CD1c-positive myeloid dendritic cell (primary cell): ENCODE measurements at regions not wholly inside any gene's neighbourhood (a gene's known extent, or its start where the extent isn't known, plus 50 kb on each side); places are given as distances from the start of the nearest gene placed in this dataset.
"Not testable (repeated sequence)": the region's sequence is repeated elsewhere in the genome, so short reads cannot be mapped to it uniquely, and the experiment has no call there.

Experiments used
- DNase-seq: peaks from one replicate; pipeline ENCODE4 v3.0.0-alpha.2; 2016; ENCODE audit errors: extremely low spot score

DNA sequence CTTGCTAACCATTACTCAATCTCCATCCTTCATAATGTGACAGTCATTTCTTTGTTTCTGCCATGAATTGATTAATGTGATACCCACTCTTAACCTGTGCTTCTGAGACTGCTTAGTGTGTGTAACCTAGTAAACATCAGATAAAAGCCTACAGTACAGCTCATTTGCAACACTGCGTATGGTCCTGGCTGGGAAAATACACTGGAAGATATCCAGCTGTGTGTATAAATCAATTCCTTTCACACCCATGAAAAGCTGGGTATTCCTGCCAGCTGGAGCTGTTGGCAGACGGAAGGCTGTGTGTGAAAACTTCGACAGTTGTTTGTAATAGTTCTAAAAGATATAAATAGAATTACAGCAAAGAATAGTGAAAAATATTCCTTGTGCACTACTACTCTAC is 509.2 kb downstream of the FRK start:
- no peak for DNase-seq

DNA sequence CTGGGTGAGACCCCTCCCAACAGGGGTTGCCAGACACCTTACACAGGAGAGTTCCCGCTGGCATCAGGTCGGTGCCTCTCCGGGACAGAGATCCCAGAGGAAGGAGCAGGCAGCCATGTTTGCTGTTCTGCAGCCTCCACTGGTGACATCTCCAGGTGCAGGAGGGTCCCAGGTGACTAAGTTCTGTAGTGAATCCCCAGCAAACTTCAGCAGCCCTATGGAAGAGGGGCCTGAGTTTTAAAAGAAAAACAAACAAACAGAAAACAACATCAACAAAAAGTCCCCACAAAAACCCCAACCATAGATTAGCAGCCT is 515.1 kb downstream of the FRK start:
- DNase-seq: no peak

DNA sequence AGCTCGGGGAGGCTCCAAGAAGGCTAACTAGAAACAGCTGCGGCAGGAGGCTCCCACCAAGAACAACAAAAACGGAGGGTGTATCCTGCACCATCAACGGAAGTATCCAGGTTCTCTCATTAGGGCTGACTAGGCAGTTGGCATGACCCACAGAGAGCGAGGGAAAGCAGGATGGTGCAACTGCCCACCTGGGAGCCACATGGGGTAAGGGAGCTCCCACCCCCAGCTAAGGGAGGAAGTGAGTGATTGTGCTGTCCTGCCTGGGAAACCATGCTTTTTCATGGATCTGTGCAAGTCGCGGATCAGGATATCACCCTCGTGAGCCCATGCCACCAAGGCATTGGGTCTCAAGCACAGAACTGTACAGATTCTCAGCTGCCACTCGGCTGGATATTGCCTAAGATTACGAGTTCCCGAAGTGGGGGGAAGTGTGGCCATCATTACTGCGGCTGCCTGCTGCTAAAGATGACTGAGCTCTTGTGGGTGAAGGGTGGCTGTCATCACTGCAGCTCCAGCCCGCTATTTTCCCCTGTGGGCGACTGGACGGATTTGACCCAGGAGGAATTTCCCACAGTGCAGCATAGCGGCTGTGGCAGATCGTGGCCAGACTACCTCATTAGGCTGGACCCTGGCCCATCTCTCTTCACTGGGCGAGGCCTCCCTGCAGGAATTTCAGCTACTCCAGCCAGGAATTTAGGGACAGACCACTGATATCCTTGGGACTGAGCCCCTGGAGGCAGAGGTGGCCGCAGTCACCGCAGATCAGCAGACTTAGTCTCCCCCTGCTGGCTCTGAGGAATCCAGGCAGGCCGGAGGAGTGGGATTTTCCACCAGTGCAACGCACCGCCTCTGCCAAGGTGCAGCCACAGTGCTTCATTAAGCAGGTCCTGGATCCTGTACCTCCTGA is 515.7 kb downstream of the FRK start:
- no peak for DNase-seq

DNA sequence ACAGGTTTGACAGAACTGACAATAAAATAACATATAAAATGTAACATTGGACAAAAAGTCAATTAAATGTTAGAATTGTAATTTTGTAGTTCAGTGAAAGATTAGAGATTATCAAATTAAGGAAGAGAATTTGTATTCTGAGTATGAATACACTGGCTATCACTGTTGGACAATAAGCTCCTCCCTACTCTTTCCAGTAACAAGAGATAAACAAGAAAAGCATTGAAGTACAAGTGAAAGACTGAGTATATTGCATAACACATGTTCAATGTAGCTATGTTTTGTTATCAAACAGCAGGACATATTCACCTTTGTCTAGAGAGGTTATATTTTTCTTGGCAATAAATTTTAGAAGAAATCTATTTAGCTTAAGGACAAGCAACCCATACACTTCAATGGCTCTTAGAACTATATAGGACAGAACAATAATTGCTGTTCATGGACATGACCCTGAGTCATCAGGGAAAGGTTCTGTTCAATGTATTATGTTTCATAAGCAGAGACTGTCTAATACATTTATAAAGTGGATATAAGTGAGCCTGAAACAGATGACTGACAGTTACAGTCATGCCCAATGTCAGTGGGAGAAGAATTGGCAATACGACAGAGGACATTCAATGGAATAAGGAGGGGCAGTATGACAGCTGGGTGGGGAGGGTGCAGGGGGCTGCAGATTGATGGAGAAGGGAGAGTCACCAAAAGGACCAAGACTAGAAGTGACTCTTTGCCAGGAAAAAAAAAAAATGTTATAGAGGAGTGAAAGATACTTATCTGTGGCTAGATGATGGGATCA is 520.4 kb downstream of the FRK start:
- DNase-seq: no peak

DNA sequence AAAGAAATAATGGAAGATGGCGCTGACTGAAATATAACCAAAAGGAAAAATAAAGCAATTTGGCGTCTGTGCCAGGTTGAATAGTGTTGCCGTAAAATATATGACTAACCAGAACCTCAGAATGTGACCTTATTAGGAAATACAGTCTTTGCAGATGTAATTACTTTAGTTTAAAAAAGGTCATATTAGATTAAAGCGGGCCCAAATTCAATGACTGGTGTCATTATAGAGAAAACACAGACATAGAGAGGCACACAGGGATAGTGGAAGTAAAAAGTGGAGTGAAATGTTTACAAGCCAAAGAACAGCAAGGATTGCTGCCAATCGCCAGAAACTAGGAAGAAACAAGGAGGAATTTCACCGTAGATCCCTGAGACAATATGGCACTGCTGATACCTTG is 521.2 kb downstream of the FRK start:
- no peak for DNase-seq

DNA sequence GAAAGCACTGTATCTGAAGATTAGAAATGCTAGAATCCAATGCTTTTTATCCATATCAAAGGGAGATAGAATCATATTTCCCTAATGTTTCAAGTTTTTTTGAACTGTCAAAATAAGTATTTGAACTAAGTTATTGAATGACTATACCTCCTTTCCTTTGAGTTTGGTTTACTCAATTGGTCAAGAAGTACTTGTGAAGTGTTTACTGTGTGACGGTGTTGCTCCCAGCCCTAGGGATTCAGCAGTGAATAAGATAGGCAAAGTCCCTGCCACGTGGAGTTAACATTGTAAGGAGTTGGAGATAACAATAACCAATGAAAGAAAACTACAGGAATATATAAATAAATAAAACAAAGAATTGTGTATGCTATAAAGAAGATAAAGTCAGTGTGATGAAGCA is 535.9 kb downstream of the FRK start:
- DNase-seq: no peak

DNA sequence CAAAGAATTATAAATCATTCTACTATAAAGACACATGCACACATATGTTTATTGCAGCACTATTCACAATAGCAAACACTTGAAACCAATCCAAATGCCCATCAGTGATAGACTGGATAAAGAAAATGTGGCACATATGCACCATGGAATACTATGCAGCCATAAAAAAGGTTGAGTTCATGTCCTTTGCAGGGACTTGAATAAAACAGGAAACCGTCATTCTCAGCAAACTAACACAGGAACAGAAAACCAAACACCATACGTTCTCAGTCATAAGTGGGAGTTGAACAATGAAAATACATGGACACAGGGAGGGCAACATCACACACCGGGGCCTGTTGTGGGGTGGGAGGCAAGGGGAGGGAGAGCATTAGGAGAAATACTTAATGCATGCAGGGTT is 538.9 kb downstream of the FRK start:
- not testable (repeated sequence) for DNase-seq

DNA sequence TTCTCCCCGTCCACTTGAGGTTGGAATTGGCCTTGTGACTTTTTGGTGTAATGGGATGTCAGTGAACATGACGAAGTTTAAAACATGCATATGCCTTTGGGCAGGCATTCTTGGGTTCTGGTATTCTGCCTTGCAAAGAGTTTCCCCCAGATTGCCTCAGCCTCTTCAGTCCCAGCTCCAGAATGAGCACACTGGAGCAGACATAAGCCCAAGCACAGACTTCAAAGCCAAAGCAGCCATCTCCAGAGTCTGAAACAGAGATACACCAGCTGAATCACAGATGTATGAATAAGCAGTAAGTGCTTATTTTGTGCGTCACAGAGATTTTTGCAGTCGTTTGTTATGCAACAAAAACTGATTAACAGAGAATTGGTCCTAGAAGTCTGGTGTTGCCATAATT is 546.0 kb downstream of the FRK start:
- no peak for DNase-seq

DNA sequence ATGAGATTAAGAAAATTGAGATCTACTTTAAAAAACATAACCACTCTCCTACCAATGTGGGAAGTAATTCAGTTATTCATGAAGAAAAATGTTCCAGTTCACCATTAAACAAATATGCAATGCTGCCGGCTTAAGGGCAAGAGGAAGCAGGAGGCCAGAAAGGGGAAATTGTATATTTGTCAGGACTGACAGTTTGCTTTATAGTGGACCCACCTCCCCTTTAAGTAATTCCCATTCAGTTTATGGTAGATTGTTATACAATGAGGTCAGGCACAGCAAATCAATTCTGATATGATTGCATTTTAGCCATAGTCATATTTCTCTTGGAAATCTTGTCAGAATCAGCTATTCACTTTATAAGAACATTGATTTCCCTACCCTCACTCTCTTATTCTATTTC is 547.8 kb downstream of the FRK start:
- no peak for DNase-seq

DNA sequence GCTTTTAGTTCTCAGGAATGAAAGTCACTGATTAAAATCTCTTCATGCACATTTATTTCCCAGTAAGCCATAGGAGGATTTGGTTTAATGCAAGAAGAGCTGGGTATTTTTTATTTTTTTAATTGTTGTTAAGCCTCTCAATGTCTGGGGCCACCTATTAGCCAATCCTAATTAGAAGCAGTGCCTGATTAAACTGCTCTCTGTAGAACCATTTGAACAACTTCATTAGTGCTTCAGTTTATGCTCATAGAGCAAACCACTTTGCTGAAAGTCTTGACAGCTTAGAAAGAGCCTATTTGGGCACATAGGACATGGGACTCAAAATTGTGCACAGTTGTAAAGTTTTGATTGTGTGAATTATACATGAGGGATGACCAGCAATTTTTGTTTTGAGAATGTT is 548.9 kb downstream of the FRK start:
- DNase-seq: no peak

DNA sequence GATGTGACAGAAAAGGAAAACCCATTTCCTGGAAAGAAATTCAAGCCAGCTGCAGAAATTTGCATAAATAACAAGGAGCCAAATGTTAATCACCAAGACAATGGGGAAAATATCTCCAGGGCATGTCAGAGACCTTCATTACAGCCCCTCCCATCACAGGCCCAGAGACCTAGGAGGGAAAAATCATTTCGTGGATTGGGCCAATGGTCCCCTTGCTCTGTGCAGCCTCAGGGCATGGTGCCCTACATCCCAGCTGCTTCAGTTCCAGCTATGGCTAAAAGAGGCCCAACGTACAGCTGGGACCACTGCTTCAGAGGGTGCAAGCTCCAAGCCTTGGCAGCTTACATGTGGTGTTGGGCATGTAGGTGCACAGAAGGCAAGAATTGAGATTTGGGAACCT is 558.3 kb downstream of the FRK start:
- DNase-seq: not testable (repeated sequence)

DNA sequence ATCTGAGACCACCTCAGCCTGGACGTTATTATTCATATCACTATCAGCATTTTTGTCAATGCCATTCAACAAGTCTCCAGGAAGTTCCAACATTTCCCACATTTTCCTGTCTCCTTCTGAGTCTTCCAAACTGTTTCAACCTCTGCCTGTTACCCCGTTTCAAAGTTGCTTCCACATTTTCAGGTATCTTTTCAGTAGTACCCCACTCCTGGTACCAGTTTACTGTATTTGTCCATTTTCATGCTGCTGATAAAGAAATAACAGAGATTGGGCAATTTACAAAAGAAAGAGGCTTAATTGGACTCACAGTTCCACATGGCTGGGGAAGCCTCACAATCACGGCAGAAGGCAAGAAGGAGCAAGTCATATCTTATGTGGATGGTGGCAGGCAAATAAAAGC is 565.5 kb downstream of the FRK start:
- DNase-seq: no peak

DNA sequence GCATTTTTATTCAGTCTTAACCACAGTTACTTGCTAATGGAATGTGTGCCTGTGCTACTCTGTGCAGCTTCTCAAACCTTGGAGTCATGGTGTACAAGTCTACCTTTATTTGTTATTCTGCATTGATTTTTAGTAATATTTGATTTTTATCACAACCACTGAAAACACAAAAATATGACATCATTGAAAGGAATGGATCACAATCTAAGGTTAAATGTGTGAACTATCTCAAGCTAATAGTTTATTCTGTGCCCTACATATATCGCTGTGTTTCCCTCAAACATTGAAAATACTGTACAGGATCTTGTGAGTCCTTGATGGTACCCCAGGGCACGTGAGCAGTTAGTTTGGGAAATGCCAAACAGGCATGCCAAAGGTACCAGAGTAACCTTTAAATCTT is 573.4 kb downstream of the FRK start:
- no peak for DNase-seq

DNA sequence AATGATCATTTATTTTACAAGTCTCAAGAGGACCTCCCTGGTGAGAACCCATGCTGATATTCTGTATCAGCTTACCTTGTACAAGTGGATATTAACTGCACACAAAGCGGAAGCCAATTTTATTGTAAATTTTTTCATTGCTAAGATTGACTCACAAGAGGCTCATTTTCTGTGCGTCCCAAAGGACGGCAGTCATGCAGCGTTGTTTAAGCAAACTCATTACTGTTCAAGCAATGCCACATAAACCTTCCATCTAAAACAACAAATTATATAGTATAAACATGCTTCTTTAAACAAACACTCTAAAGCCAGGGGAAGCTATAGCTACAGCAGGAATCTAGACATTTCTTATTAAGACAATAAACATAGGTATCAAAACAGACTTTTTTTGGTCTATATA is 575.3 kb downstream of the FRK start:
- DNase-seq: no peak

DNA sequence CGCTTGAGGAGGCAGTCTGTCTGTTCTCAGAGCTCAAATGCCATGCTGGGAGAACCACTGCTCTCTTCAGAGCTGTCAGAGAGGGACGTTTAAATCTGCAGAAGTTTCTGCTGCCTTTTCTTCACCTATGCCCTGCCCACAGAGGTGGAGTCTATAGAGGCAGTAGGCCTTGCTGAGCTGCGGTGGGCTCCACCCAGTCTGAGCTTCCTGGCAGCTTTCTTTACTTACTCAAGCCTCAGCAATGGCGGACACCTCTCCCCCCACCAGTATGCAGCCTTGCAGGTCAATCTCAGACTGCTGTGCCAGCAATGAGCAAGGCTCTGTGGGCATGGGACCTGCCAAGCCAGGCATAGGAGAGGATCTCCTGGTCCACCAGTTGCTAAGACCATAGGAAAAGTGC is 580.1 kb downstream of the FRK start:
- DNase-seq: not testable (repeated sequence)

DNA sequence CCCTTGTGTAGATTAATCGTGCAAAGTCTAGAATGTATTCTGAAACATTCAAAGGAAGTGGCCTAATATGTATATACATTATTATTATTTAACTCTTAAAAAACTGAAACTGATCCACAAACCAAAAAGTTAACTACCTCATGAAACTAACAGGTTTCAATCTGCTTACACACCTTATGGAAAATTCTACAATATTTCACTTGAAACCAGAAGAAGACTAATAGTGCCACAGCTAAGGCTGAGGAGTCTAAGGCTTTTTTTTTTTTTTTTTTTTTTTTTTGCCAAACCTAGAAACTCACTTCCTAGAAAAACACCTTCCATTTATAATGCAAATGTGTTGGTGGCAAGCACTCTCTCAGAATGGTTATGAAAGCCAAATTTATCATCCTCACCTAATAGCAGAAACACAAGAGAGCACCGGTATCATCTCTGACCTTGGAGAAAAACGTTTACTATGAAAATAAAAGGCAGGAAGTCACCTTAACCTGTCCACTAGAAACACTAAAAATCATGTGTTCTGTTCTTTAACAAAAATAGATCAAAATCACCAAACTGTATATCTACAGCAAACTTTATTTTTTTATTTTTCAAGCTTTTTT is 586.1 kb downstream of the FRK start:
- DNase-seq: no peak

DNA sequence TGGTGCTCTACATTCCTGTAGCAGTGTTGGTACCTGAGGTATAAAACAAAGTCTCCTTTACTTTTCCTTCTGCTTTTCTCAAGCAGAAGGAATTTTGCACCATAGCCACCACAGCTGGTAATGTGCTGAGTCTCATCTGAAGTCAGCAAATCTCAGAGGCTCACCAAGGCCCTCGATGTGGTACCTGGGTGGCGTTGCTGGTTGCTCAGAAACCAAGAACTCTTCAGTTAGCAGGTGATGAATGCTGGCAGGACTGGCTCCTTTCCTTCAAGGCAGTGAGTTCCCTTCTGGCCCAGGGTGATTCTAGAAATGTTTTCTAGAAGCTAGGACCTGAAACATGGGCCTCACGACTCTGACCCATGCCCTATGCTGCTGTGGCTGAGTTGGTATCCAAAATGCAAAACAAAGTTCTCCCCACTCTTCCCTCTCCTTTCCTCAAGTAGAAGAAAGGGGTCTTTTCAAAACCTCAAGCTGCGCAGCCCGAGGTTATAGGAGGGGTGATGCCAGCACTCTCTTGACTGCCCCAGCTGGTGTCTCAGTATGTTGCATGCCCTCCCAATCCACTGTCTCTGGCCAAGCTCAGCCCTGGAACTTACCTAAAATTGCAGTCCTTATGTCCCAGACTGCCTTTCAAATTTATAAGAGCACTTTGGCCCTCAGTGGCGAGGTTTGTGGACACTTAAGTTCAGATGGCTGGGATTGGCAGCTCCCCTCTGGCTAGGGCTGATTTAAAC is 592.3 kb downstream of the FRK start:
- no peak for DNase-seq

DNA sequence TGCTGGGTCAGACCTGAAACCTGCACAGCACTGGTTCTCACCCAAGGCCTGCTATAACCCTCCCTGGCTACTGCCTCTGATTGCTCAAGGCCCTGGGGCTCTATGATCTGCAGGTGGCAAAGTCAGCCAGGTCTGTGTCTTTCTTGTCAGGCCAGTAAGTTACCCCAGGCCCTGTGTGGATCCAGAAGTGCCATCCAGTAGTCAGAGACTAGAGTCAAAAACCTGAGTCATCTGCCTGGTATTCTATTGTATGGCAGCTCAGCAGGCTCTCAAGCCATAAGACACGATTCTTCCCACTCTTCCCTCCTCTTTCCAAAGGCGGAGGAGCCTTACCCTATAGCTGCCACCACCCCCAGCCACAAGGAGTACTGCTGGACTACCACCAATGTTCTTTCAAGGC is 593.0 kb downstream of the FRK start:
- no peak for DNase-seq

DNA sequence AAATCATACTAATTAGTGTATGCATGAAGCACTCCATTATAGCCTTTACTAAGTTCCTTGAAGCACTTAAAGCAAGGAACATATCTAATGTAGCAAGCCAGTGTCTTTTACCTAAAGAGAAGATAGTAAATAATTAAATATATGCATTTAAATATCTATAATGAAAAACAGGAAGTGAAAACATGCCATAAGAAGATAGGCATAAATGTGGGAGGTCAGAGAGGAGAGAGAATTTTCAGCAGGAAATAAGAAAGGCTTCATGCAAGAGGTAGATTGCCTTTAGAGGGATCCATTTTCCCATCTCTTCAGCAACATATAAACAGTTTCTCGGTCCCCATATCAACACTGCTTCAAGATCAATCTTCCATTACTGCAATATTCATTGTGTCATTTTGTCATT is 599.8 kb downstream of the FRK start:
- no peak for DNase-seq

DNA sequence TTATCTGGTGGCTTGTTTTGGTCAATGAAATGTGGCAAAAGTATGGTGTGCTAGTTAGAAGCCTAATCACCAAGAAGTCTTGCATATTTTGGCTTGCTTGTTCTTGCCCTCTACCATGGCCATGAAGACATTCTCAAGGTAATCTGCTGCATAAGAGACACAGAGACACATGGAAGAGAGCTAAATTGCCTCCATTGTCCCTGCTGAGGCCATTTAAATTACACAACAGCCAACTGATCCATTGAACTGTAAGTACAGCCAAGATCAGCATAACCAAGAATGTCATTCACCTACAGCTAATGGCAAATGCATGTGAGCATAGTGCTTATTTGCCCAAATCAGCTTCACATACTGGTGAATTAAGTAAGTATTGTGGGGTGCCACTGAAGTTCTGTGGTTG is 603.8 kb downstream of the FRK start:
- DNase-seq: no peak

DNA sequence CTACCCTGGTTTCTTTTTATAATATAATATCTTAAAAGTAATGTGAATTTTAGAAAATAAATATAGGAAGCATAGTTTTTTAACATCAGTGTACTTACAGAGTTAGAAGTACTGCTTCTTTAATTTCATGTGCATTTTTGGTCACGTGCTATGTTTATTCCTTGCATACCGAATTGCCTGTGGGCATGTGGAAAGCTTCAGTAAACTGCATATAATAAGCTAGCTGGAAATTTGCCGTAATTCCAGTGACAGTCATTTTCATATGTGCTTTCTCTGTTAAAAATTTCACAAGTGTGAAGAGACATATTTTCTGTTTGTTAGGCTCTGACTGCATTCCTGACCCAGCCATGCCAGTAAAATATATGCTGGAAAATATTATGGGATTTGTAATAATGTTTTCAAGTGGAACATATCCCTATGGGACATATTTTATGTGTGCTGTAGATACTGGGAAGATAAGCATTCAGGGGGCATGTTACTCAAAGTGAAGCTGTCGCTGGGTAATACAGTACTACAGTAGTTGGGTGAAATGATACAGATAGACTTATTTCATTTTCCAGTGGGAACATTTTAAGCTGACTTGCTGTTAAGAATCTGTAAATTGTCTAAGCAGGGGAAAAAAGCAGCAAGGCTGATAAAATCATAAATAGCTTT is 616.7 kb downstream of the FRK start:
- no peak for DNase-seq

DNA sequence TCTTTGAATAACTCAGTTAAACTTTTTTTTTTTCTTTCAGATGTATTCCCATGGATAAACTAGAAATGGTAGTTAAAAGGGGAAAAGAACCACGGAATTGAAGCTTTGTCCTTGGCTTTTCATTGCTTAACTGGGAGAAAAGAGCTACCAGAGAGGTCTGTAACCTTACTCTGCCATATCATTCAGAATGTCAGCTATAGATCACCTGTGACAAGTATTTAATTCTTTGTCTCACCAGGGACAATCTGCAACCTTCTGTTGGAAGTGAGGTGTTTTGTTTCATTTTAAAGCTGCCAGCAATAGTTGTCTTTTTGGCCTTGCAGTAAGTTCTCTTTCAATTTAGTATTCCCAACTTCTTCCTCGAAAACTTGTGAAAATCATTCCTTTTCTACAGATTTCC is 618.4 kb downstream of the FRK start:
- no peak for DNase-seq
